Liver (tissue), 8 donors: ENCODE measurements at regions not wholly inside any gene's neighbourhood (a gene's known extent, or its start where the extent isn't known, plus 50 kb on each side); places are given as distances from the start of the nearest gene placed in this dataset.

Experiments
- DNase-seq: peaks from one replicate; pipeline ENCODE4 v3.0.0-alpha.2; 2017; ENCODE audit warnings: low spot score
- H3K27ac ChIP-seq, 2 donors: one replicate each; pipeline ENCODE4 v1.7.0; 2013; ENCODE audit warnings: inconsistent platforms in 2 of 2, low read length in 2 of 2, control low read depth in 1 of 2, low read depth in 1 of 2, mild to moderate bottlenecking in 1 of 2
- H3K27me3 ChIP-seq, 4 donors: one replicate each; pipeline versions ENCODE4 v1.6.1 to v1.7.0; 2013; ENCODE audit warnings: low read length in 3 of 4, inconsistent platforms in 1 of 4, mild to moderate bottlenecking in 1 of 4, moderate library complexity in 1 of 4; ENCODE audit not compliant: control insufficient read depth in 4 of 4, insufficient read depth in 4 of 4
- H3K36me3 ChIP-seq, 4 donors: one replicate each; pipeline versions ENCODE4 v1.6.1 to v1.7.0; 2013; ENCODE audit warnings: low read length in 3 of 4, mild to moderate bottlenecking in 3 of 4, low read depth in 1 of 4, moderate library complexity in 1 of 4; ENCODE audit not compliant: control insufficient read depth in 4 of 4, insufficient read depth in 3 of 4
- H3K4me1 ChIP-seq, 4 donors: one replicate each; pipeline versions ENCODE4 v1.6.1 to v1.7.0; 2013; ENCODE audit warnings: low read length in 3 of 4, mild to moderate bottlenecking in 3 of 4, moderate library complexity in 1 of 4; ENCODE audit not compliant: control insufficient read depth in 4 of 4, insufficient read depth in 4 of 4
- H3K4me3 ChIP-seq, 3 donors: one replicate each; pipeline versions ENCODE4 v1.6.1 to v1.7.0; 2013; ENCODE audit warnings: low read length in 3 of 3, control low read depth in 1 of 3, low read depth in 1 of 3, mild to moderate bottlenecking in 1 of 3
- H3K9ac ChIP-seq, 2 donors: one replicate each; pipeline ENCODE4 v1.7.0; 2013; ENCODE audit warnings: low read length in 2 of 2, mild to moderate bottlenecking in 2 of 2, moderate library complexity in 2 of 2, control low read depth in 1 of 2, low read depth in 1 of 2
- H3K9me3 ChIP-seq, 4 donors: one replicate each; pipeline versions ENCODE4 v1.6.1 to v1.7.0; 2013; ENCODE audit warnings: low read length in 3 of 4; ENCODE audit not compliant: control insufficient read depth in 4 of 4
- ATF3 ChIP-seq: IDR thresholded peaks from 2 replicates; pipeline ENCODE4 v1.6.1; 2016; ENCODE audit warnings: antibody characterized with exemption
- CTCF ChIP-seq: fragments of 150-350 bp; IDR thresholded peaks from 2 replicates; pipeline ENCODE4 v1.5.1; 2017; ENCODE audit warnings: improper control_type of control experiment, low read depth, low read length; ENCODE audit not compliant: missing input control
- FOXA1 ChIP-seq: IDR thresholded peaks from 2 replicates; pipeline ENCODE4 v1.6.1; 2016; ENCODE audit warnings: antibody characterized with exemption
- FOXA2 ChIP-seq: IDR thresholded peaks from 2 replicates; pipeline ENCODE4 v1.6.1; 2016; ENCODE audit warnings: antibody characterized with exemption
- GABPA ChIP-seq, 2 donors: IDR thresholded peaks in 1 of 2; conservative IDR thresholded peaks in 1 of 2; 2 replicates each; pipeline ENCODE4 v1.6.1; 2016; ENCODE audit warnings: antibody characterized with exemption in 2 of 2, mild to moderate bottlenecking in 1 of 2, moderate library complexity in 1 of 2
- HNF4A ChIP-seq, 2 donors: conservative IDR thresholded peaks; 2 replicates each; pipeline ENCODE4 v1.6.1; 2016; ENCODE audit warnings: antibody characterized with exemption in 2 of 2, mild to moderate bottlenecking in 2 of 2
- HNF4G ChIP-seq: IDR thresholded peaks from 2 replicates; pipeline ENCODE4 v1.6.1; 2016; ENCODE audit warnings: antibody characterized with exemption
- JUND ChIP-seq, 2 donors: IDR thresholded peaks; 2 replicates each; pipeline ENCODE4 v1.6.1; 2016; ENCODE audit warnings: antibody characterized with exemption in 2 of 2
- MAX ChIP-seq: IDR thresholded peaks from 2 replicates; pipeline ENCODE4 v1.6.1; 2016; ENCODE audit warnings: antibody characterized with exemption
- NR2F2 ChIP-seq: IDR thresholded peaks from 2 replicates; pipeline ENCODE4 v1.6.1; 2016; ENCODE audit warnings: antibody characterized with exemption
- REST ChIP-seq: IDR thresholded peaks from 2 replicates; pipeline ENCODE4 v1.6.1; 2016; ENCODE audit warnings: antibody characterized with exemption, mild to moderate bottlenecking
- RXRA ChIP-seq, 2 donors: IDR thresholded peaks; 2 replicates each; pipeline ENCODE4 v1.6.1; 2017 to 2018; ENCODE audit warnings: antibody characterized with exemption in 2 of 2, mild to moderate bottlenecking in 1 of 2
- SP1 ChIP-seq: IDR thresholded peaks from 2 replicates; pipeline ENCODE4 v1.6.1; 2018; ENCODE audit warnings: antibody characterized with exemption, mild to moderate bottlenecking
- TAF1 ChIP-seq: conservative IDR thresholded peaks from 2 replicates; pipeline ENCODE4 v1.6.1; 2016; ENCODE audit warnings: antibody characterized with exemption, mild to moderate bottlenecking
- YY1 ChIP-seq: IDR thresholded peaks from 2 replicates; pipeline ENCODE4 v1.6.1; 2016; ENCODE audit warnings: antibody characterized with exemption, mild to moderate bottlenecking
- ZBTB33 ChIP-seq: IDR thresholded peaks from 2 replicates; pipeline ENCODE4 v1.6.1; 2016; ENCODE audit warnings: antibody characterized with exemption
- WGBS: extraction: QIAGEN DNeasy Blood & Tissue Kit; methylation state at CpG from one replicate; pipeline ENCODE4 v1.1.7; 2013; 5-methylcytosine and 5-hydroxymethylcytosine counted together
- donor health status: healthy.
- donor health status: healthy.
- donor health status: healthy.
- donor health status: healthy.
- donor health status: healthy.

- H3K4me1 ChIP-seq = no peaks in the 10 kb centered on the region
- H3K27ac ChIP-seq = no peak overlapping the region
- no peaks in the 10 kb centered on the region for H3K27me3 ChIP-seq
- no peak for DNase-seq
- H3K9ac ChIP-seq = no peak overlapping the region
- H3K36me3 ChIP-seq = no peaks in the 10 kb centered on the region
- no peaks in the 10 kb centered on the region for H3K9me3 ChIP-seq
- no peak overlapping the region for H3K4me3 ChIP-seq
- TF ChIP-seq GABPA (IDR thresholded peaks at IDR 0.05 in 1 of 2, conservative IDR thresholded peaks at IDR 0.05 in 1 of 2) (no peak), FOXA2 (no peak), TAF1 (no peak), HNF4G (no peak), JUND (IDR thresholded peaks at IDR 0.05) (no peak), CTCF (no peak), ATF3 (no peak), MAX (no peak), FOXA1 (no peak), NR2F2 (no peak), RXRA (IDR thresholded peaks at IDR 0.05) (no peak), ZBTB33 (no peak), HNF4A (conservative IDR thresholded peaks at IDR 0.05) (no peak)
- WGBS = 82% methylated on average over 4 of the region's 4 CpGs
These were observed 773.4 kb upstream of the NOVA1 start for GRCh38 chr14:27371209-27371608.

- H3K4me1 ChIP-seq = no peaks in the 10 kb centered on the region
- no peak overlapping the region for H3K9ac ChIP-seq
- TF ChIP-seq SP1 (no peak), RXRA (IDR thresholded peaks at IDR 0.05) (no peak), FOXA1 (no peak), YY1 (no peak), CTCF (no peak), GABPA (IDR thresholded peaks at IDR 0.05 in 1 of 2, conservative IDR thresholded peaks at IDR 0.05 in 1 of 2) (no peak), REST (no peak), HNF4A (conservative IDR thresholded peaks at IDR 0.05) (no peak)
- no peak overlapping the region for H3K4me3 ChIP-seq
- no peaks in the 10 kb centered on the region for H3K27me3 ChIP-seq
- H3K36me3 ChIP-seq = no peaks in the 10 kb centered on the region
- no peaks in the 10 kb centered on the region for H3K9me3 ChIP-seq
- H3K27ac ChIP-seq = no peak overlapping the region
- WGBS = 68% methylated on average over 4 of the region's 4 CpGs
- DNase-seq = no peak
These were observed 774.0 kb upstream of the NOVA1 start for GRCh38 chr14:27371868-27372267.
